SK-N-SH treated with all-trans-retinoic acid at 6 μM for 48 hours (cell line): ENCODE measurements at regions not wholly inside any gene's neighbourhood (a gene's known extent, or its start where the extent isn't known, plus 50 kb on each side); places are given as distances from the start of the nearest gene placed in this dataset.

Source experiments
- ATAC-seq: fragments of 200-7000 bp; cut with Tn5 transposase; 3 replicates; pipeline ENCODE4 v1.9.1; 2020; ENCODE audit warnings: mild to moderate bottlenecking, moderate library complexity
- ARNTL ChIP-seq: fragments of 450-650 bp; formaldehyde crosslinking; IDR thresholded peaks from 2 replicates; pipeline ENCODE4 v1.5.0; 2020; ENCODE audit warnings: low read depth, mild to moderate bottlenecking, moderate library complexity, borderline replicate concordance
- BACH2 ChIP-seq: fragments of 250-450 bp; sonication (Bioruptor Pico); IDR thresholded peaks from 2 replicates; pipeline ENCODE4 v1.9.0; 2021; ENCODE audit warnings: mild to moderate bottlenecking, borderline replicate concordance
- CSDC2 ChIP-seq: fragments of 250-450 bp; sonication (Bioruptor Pico); IDR thresholded peaks from 2 replicates; pipeline ENCODE4 v1.5.0; 2020; ENCODE audit warnings: mild to moderate bottlenecking, moderate library complexity
- CSRNP3 ChIP-seq: fragments of 250-450 bp; sonication (Bioruptor Pico); IDR thresholded peaks from 2 replicates; pipeline ENCODE4 v1.5.1; 2021; ENCODE audit warnings: mild to moderate bottlenecking, moderate library complexity
- ESRRG ChIP-seq: fragments of 250-450 bp; sonication (Bioruptor Pico); IDR thresholded peaks from 2 replicates; pipeline ENCODE4 v1.6.1; 2021; ENCODE audit warnings: mild to moderate bottlenecking
- GLIS3 ChIP-seq: fragments of 250-450 bp; sonication (Bioruptor Pico); IDR thresholded peaks from 2 replicates; pipeline ENCODE4 v1.5.0; 2020; ENCODE audit warnings: mild to moderate bottlenecking, moderate library complexity
- ISL1 ChIP-seq: fragments of 250-450 bp; sonication (Bioruptor Pico); IDR thresholded peaks from 2 replicates; pipeline ENCODE4 v2.1.2; 2022; ENCODE audit warnings: mild to moderate bottlenecking, moderate library complexity
- OSR1 ChIP-seq: fragments of 250-450 bp; sonication (Bioruptor Pico); IDR thresholded peaks from 2 replicates; pipeline ENCODE4 v1.8.0; 2022; ENCODE audit warnings: moderate library complexity, mild to moderate bottlenecking, inconsistent platforms
- POU6F1 ChIP-seq: fragments of 250-450 bp; sonication (Bioruptor Pico); IDR thresholded peaks from 2 replicates; pipeline ENCODE4 v1.8.0; 2021; ENCODE audit warnings: low read depth, mild to moderate bottlenecking, moderate library complexity, borderline replicate concordance
- PPARA ChIP-seq: fragments of 250-450 bp; sonication (Bioruptor Pico); IDR thresholded peaks from 2 replicates; pipeline ENCODE4 v1.5.0; 2020; ENCODE audit warnings: mild to moderate bottlenecking, borderline replicate concordance
- RARB ChIP-seq: fragments of 250-450 bp; sonication (Bioruptor Pico); IDR thresholded peaks from 2 replicates; pipeline ENCODE4 v1.8.0; 2021; ENCODE audit warnings: mild to moderate bottlenecking, moderate library complexity
- SNAI2 ChIP-seq: fragments of 250-450 bp; sonication (Bioruptor Pico); IDR thresholded peaks from 2 replicates; pipeline ENCODE4 v1.5.0; 2020; ENCODE audit warnings: mild to moderate bottlenecking, moderate library complexity
- TCF4 ChIP-seq: fragments of 250-450 bp; sonication (Bioruptor Pico); IDR thresholded peaks from 2 replicates; pipeline ENCODE4 v1.8.0; 2021; ENCODE audit warnings: mild to moderate bottlenecking, moderate library complexity, borderline replicate concordance
- TOX ChIP-seq: fragments of 250-450 bp; sonication (Bioruptor Pico); IDR thresholded peaks from 2 replicates; pipeline ENCODE4 v1.8.0; 2021; ENCODE audit warnings: mild to moderate bottlenecking, moderate library complexity, borderline replicate concordance
- ZC3H10 ChIP-seq: fragments of 250-450 bp; sonication (Bioruptor Pico); IDR thresholded peaks from 2 replicates; pipeline ENCODE4 v1.5.1; 2021; ENCODE audit warnings: mild to moderate bottlenecking, moderate library complexity
- ZFP3 ChIP-seq: fragments of 250-450 bp; sonication (Bioruptor Pico); IDR thresholded peaks from 2 replicates; pipeline ENCODE4 v1.5.0; 2020; ENCODE audit warnings: mild to moderate bottlenecking, moderate library complexity
- ZFP30 ChIP-seq: fragments of 450-650 bp; formaldehyde crosslinking; IDR thresholded peaks from 2 replicates; pipeline ENCODE4 v1.5.0; 2022; ENCODE audit warnings: mild to moderate bottlenecking, moderate library complexity
- ZNF565 ChIP-seq: fragments of 450-650 bp; formaldehyde crosslinking; conservative IDR thresholded peaks from 2 replicates; pipeline ENCODE4 v1.5.0; 2020; ENCODE audit warnings: low read depth, mild to moderate bottlenecking, moderate library complexity
- ZNF70 ChIP-seq: fragments of 450-650 bp; formaldehyde crosslinking; IDR thresholded peaks from 2 replicates; pipeline ENCODE4 v1.5.0; 2020; ENCODE audit warnings: mild to moderate bottlenecking, moderate library complexity
- ZNF8 ChIP-seq: fragments of 450-650 bp; formaldehyde crosslinking; IDR thresholded peaks from 2 replicates; pipeline ENCODE4 v1.5.0; 2020; ENCODE audit warnings: mild to moderate bottlenecking, moderate library complexity
- TF ChIP-seq, protein P1 (sequence below): fragments of 250-450 bp; sonication (Bioruptor Pico); IDR thresholded peaks from 2 replicates; pipeline ENCODE4 v1.5.1; 2020; ENCODE audit warnings: low read depth, mild to moderate bottlenecking, moderate library complexity
- TF ChIP-seq, protein P2 (sequence below): fragments of 250-450 bp; sonication (Bioruptor Pico); IDR thresholded peaks from 2 replicates; pipeline ENCODE4 v1.5.0; 2020; ENCODE audit warnings: mild to moderate bottlenecking, moderate library complexity
- TF ChIP-seq, protein P3 (sequence below): fragments of 250-450 bp; sonication (Bioruptor Pico); IDR thresholded peaks from 2 replicates; pipeline ENCODE4 v1.8.0; 2020; ENCODE audit warnings: mild to moderate bottlenecking, moderate library complexity, borderline replicate concordance

GRCh38 chr3:167094632-167095031 lies 285.5 kb downstream of the ZBBX start:
- no peak for TF ChIP-seq GLIS3 (CRISPR knock-in tag)
- no peak for TF ChIP-seq ARNTL
- TF ChIP-seq, protein P1, sequence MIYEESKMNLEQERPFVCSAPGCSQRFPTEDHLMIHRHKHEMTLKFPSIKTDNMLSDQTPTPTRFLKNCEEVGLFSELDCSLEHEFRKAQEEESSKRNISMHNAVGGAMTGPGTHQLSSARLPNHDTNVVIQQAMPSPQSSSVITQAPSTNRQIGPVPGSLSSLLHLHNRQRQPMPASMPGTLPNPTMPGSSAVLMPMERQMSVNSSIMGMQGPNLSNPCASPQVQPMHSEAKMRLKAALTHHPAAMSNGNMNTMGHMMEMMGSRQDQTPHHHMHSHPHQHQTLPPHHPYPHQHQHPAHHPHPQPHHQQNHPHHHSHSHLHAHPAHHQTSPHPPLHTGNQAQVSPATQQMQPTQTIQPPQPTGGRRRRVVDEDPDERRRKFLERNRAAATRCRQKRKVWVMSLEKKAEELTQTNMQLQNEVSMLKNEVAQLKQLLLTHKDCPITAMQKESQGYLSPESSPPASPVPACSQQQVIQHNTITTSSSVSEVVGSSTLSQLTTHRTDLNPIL (CRISPR knock-in tag): no peak
- no peak for TF ChIP-seq SNAI2
- no peak for TF ChIP-seq POU6F1 (CRISPR knock-in tag)
- no peak for TF ChIP-seq ZFP3 (CRISPR knock-in tag)
- no peak for TF ChIP-seq ZNF70 (CRISPR knock-in tag)
- no peak for TF ChIP-seq TCF4 (CRISPR knock-in tag)
- no peak for TF ChIP-seq BACH2 (CRISPR knock-in tag)
- TF ChIP-seq TOX: no peak
- no peak for TF ChIP-seq CSRNP3 (CRISPR knock-in tag)
- TF ChIP-seq OSR1 (CRISPR knock-in tag): no peak
- TF ChIP-seq ZNF8: no peak
- no peak for TF ChIP-seq ZNF565 (CRISPR knock-in tag)
- TF ChIP-seq, all 23 proteins: peak for 0
- no peak for ATAC-seq

DNA sequence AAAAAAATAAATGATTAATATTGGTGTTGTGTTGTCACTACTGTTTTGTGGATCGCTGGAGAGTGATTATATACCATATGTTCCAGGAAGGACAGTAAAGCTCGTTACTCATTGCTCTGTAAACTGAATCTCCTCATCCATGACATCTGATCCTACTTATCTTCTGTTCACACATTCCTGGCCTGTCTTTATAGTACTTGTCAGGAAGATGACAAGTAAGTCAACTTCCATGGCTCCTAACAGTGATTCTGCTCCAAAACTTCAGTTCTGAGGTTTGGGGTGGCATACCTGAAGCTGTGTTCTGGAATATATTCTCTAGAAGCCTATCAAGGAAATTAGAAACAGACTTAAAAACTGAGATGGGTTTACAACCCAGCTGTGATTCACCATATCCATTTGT lies 288.9 kb downstream of the ZBBX start:
- ATAC-seq: no peak
- TF ChIP-seq, protein P1 (CRISPR knock-in tag): no peak
- TF ChIP-seq RARB (no peak), BACH2 (CRISPR knock-in tag) (no peak), SNAI2 (no peak), POU6F1 (CRISPR knock-in tag) (no peak), ISL1 (CRISPR knock-in tag) (no peak), TOX (no peak), CSDC2 (CRISPR knock-in tag) (no peak), ZNF8 (no peak), ZFP3 (CRISPR knock-in tag) (no peak), GLIS3 (CRISPR knock-in tag) (no peak), ZNF70 (CRISPR knock-in tag) (no peak), TCF4 (CRISPR knock-in tag) (no peak)
- TF ChIP-seq, protein P2, sequence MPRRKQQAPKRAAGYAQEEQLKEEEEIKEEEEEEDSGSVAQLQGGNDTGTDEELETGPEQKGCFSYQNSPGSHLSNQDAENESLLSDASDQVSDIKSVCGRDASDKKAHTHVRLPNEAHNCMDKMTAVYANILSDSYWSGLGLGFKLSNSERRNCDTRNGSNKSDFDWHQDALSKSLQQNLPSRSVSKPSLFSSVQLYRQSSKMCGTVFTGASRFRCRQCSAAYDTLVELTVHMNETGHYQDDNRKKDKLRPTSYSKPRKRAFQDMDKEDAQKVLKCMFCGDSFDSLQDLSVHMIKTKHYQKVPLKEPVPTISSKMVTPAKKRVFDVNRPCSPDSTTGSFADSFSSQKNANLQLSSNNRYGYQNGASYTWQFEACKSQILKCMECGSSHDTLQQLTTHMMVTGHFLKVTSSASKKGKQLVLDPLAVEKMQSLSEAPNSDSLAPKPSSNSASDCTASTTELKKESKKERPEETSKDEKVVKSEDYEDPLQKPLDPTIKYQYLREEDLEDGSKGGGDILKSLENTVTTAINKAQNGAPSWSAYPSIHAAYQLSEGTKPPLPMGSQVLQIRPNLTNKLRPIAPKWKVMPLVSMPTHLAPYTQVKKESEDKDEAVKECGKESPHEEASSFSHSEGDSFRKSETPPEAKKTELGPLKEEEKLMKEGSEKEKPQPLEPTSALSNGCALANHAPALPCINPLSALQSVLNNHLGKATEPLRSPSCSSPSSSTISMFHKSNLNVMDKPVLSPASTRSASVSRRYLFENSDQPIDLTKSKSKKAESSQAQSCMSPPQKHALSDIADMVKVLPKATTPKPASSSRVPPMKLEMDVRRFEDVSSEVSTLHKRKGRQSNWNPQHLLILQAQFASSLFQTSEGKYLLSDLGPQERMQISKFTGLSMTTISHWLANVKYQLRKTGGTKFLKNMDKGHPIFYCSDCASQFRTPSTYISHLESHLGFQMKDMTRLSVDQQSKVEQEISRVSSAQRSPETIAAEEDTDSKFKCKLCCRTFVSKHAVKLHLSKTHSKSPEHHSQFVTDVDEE (CRISPR knock-in tag): no peak

DNA sequence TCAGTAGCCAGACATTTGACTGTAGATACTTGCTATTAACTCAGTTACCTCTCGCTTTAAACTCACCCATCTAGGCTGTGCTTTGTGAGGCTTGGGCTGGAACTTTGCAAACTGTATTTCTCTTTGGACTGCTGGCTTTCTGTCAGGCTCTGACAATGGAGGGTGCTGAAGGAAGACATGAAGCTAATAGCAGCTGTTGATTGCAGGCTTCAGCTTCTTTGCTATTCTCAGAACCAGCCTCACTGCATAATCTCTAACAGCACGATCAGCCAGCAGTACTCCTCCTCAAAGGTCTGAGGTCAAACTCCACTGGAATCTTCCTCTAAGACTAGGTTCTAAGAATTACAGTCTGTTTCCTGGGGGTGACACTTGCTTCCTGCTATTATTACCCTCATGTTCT lies 295.6 kb downstream of the ZBBX start:
- no peak for TF ChIP-seq ZC3H10 (CRISPR knock-in tag)
- no peak for TF ChIP-seq ZNF565 (CRISPR knock-in tag)
- TF ChIP-seq PPARA (CRISPR knock-in tag): no peak
- TF ChIP-seq, protein P2 (CRISPR knock-in tag): no peak
- TF ChIP-seq ZNF8: no peak
- no peak for TF ChIP-seq ZFP30 (CRISPR knock-in tag)
- TF ChIP-seq TOX: no peak
- TF ChIP-seq, protein P3, sequence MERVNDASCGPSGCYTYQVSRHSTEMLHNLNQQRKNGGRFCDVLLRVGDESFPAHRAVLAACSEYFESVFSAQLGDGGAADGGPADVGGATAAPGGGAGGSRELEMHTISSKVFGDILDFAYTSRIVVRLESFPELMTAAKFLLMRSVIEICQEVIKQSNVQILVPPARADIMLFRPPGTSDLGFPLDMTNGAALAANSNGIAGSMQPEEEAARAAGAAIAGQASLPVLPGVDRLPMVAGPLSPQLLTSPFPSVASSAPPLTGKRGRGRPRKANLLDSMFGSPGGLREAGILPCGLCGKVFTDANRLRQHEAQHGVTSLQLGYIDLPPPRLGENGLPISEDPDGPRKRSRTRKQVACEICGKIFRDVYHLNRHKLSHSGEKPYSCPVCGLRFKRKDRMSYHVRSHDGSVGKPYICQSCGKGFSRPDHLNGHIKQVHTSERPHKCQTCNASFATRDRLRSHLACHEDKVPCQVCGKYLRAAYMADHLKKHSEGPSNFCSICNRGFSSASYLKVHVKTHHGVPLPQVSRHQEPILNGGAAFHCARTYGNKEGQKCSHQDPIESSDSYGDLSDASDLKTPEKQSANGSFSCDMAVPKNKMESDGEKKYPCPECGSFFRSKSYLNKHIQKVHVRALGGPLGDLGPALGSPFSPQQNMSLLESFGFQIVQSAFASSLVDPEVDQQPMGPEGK (CRISPR knock-in tag): no peak
- no peak for TF ChIP-seq ESRRG (CRISPR knock-in tag)
- TF ChIP-seq RARB: no peak
- no peak for ATAC-seq
